Sigmoid colon (tissue), 6 donors: ENCODE measurements at regions not wholly inside any gene's neighbourhood (a gene's known extent, or its start where the extent isn't known, plus 50 kb on each side); places are given as distances from the start of the nearest gene placed in this dataset.
"Not testable (repeated sequence)": the region's sequence is repeated elsewhere in the genome, so short reads cannot be mapped to it uniquely, and the experiment has no call there.

Experiments
- DNase-seq: peaks from one replicate; pipeline ENCODE4 v3.0.0-alpha.2; 2019
- H3K27ac ChIP-seq, 4 donors: fragments of 200-600 bp; sonication (generic); one replicate each; pipeline ENCODE4 v1.5.1; 2016 to 2019; ENCODE audit warnings: mild to moderate bottlenecking in 1 of 4
- H3K27me3 ChIP-seq, 3 donors: fragments of 200-600 bp; sonication (generic); one replicate each; pipeline ENCODE4 v1.5.1; 2019; ENCODE audit warnings: mild to moderate bottlenecking in 1 of 3
- H3K36me3 ChIP-seq, 4 donors: fragments of 200-600 bp; sonication (generic); one replicate each; pipeline ENCODE4 v1.5.1; 2016 to 2019
- H3K4me1 ChIP-seq, 4 donors: fragments of 200-600 bp; sonication (generic); one replicate each; pipeline ENCODE4 v1.5.1; 2017 to 2019
- H3K4me3 ChIP-seq, 4 donors: fragments of 200-600 bp; sonication (generic); one replicate each; pipeline ENCODE4 v1.5.1; 2017 to 2019; ENCODE audit warnings: mild to moderate bottlenecking in 2 of 4, moderate library complexity in 1 of 4
- H3K9me3 ChIP-seq, 4 donors: fragments of 200-600 bp in 3 of 4; sonication (generic) in 3 of 4; one replicate each; pipeline versions ENCODE4 v1.5.1 to v1.6.1; 2013 to 2019
- CTCF ChIP-seq, 4 experiments: fragments of 450-650 bp in 3 of 4; fragments of 200-600 bp in 1 of 4; IDR thresholded peaks; one replicate each; pipeline ENCODE4 v1.5.1; 2016 to 2019; ENCODE audit warnings: antibody characterized with exemption in 4 of 4, mild to moderate bottlenecking in 3 of 4, moderate library complexity in 2 of 4
- EP300 ChIP-seq, 4 donors: sonication (generic); formaldehyde crosslinking; IDR thresholded peaks; one replicate each; pipeline ENCODE4 v1.6.1; 2017; ENCODE audit warnings: antibody characterized with exemption in 4 of 4
- POLR2A ChIP-seq, 2 donors: fragments of 450-650 bp; IDR thresholded peaks; one replicate each; pipeline ENCODE4 v1.6.1; 2016; ENCODE audit warnings: antibody characterized with exemption in 2 of 2, mild to moderate bottlenecking in 2 of 2, moderate library complexity in 2 of 2
- POLR2AphosphoS5 ChIP-seq, 4 donors: sonication (generic); formaldehyde crosslinking; IDR thresholded peaks; one replicate each; pipeline ENCODE4 v1.6.1; 2017; ENCODE audit warnings: antibody characterized with exemption in 4 of 4
- WGBS, 2 donors: extraction: QIAGEN DNeasy Blood & Tissue Kit; methylation state at CpG; one replicate each; pipeline ENCODE4 v1.1.7; 2013; 5-methylcytosine and 5-hydroxymethylcytosine counted together
- intact Hi-C: fragments of 100-400 bp; cut with DNase I; formaldehyde crosslinking; loops from one replicate; pipeline ENCODE4 v1.15.1; 2023
- donor health status: healthy with polysubstance abuse.
- donor health status: healthy.

GRCh38 chr5:101785090-101785489, 511.0 kb downstream of the SLCO4C1 start:
- Histone ChIP-seq H3K4me3 (no peak overlapping the region), H3K27me3 (no peaks in the 10 kb centered on the region), H3K9me3 (no peaks in the 10 kb centered on the region), H3K27ac (no peak overlapping the region), H3K36me3 (no peaks in the 10 kb centered on the region), H3K4me1 (no peaks in the 10 kb centered on the region)
- intact Hi-C loops = no loop called here
- WGBS, 2 donors = 67 to 78% methylated on average over 2 of the region's 2 CpGs
- TF ChIP-seq CTCF (IDR thresholded peaks at IDR 0.05) (no peak), EP300 (IDR thresholded peaks at IDR 0.05) (no peak), POLR2AphosphoS5 (IDR thresholded peaks at IDR 0.05) (peak in 2 of 4 donors; percentile 28 to 64), POLR2A (IDR thresholded peaks at IDR 0.05) (no peak)
- DNase-seq = no peak

- intact Hi-C loops = no loop called here
- TF ChIP-seq CTCF (IDR thresholded peaks at IDR 0.05) (no peak), POLR2A (IDR thresholded peaks at IDR 0.05) (no peak), POLR2AphosphoS5 (IDR thresholded peaks at IDR 0.05) (no peak), EP300 (IDR thresholded peaks at IDR 0.05) (no peak)
- WGBS, 2 donors = 35 to 70% methylated on average over 26 of the region's 26 CpGs
- Histone ChIP-seq H3K27ac (no peak overlapping the region), H3K4me3 (peak overlapping the region in 2 of 4 donors; percentile 8 to 42), H3K27me3 (no peaks in the 10 kb centered on the region), H3K4me1 (no peaks in the 10 kb centered on the region), H3K9me3 (no peaks in the 10 kb centered on the region), H3K36me3 (no peaks in the 10 kb centered on the region)
- no peak for DNase-seq
Observed at GRCh38 chr5:101783241-101784013, 512.7 kb downstream of the SLCO4C1 start.

- TF ChIP-seq POLR2A (IDR thresholded peaks at IDR 0.05) (no peak), EP300 (IDR thresholded peaks at IDR 0.05) (no peak), POLR2AphosphoS5 (IDR thresholded peaks at IDR 0.05) (no peak), CTCF (IDR thresholded peaks at IDR 0.05) (no peak)
- Histone ChIP-seq H3K4me3 (no peak overlapping the region), H3K27me3 (no peaks in the 10 kb centered on the region), H3K36me3 (no peaks in the 10 kb centered on the region), H3K27ac (no peak overlapping the region), H3K9me3 (no peaks in the 10 kb centered on the region), H3K4me1 (no peaks in the 10 kb centered on the region)
- intact Hi-C loops = no loop called here
- DNase-seq = no peak
- WGBS, 2 donors = 30 to 69% methylated on average over 10 of the region's 10 CpGs
Observed at GRCh38 chr5:101782352-101783103, 513.6 kb downstream of the SLCO4C1 start.

GRCh38 chr5:101751105-101751504, 545.0 kb downstream of the SLCO4C1 start:
- TF ChIP-seq EP300 (IDR thresholded peaks at IDR 0.05) (no peak), POLR2AphosphoS5 (IDR thresholded peaks at IDR 0.05) (no peak), CTCF (IDR thresholded peaks at IDR 0.05) (no peak), POLR2A (IDR thresholded peaks at IDR 0.05) (no peak)
- Histone ChIP-seq H3K4me3 (no peak overlapping the region), H3K9me3 (no peaks in the 10 kb centered on the region), H3K36me3 (no peaks in the 10 kb centered on the region), H3K27ac (no peak overlapping the region), H3K27me3 (no peaks in the 10 kb centered on the region), H3K4me1 (no peaks in the 10 kb centered on the region)
- intact Hi-C loops = no loop called here
- no peak for DNase-seq
- WGBS, 2 donors = 37 to 54% methylated on average over 3 of the region's 3 CpGs

GRCh38 chr5:101743000-101743399, 553.1 kb downstream of the SLCO4C1 start:
- H3K4me3 ChIP-seq, H3K36me3 ChIP-seq, intact Hi-C loops, H3K27ac ChIP-seq, DNase-seq, H3K27me3 ChIP-seq, H3K4me1 ChIP-seq, H3K9me3 ChIP-seq: not testable (repeated sequence)
